HG03575 (cell line): ENCODE measurements at regions not wholly inside any gene's neighbourhood (a gene's known extent, or its start where the extent isn't known, plus 50 kb on each side); places are given as distances from the start of the nearest gene placed in this dataset.

ENCODE experiments used
- ATAC-seq: cut with Tn5 transposase; IDR thresholded peaks from one replicate; pipeline ENCODE4 v1.9.1; 2021; ENCODE audit not compliant: unreplicated experiment, insufficient number of reproducible peaks, low FRiP score; ENCODE audit errors: extremely low read depth

GRCh38 chr5:53201746-53202145 is 92.2 kb upstream of the MOCS2 start:
- ATAC-seq, result no peak

- ATAC-seq, result no peak
Observed at GRCh38 chr5:53206562-53206961, 97.0 kb upstream of the MOCS2 start.

- ATAC-seq, result no peak
Observed at GRCh38 chr5:53211799-53212198, 102.2 kb upstream of the MOCS2 start.

- ATAC-seq, result no peak
Observed at GRCh38 chr5:53219174-53219573, 109.6 kb upstream of the MOCS2 start.

GRCh38 chr5:53219610-53220009 is 110.1 kb upstream of the MOCS2 start:
- no peak for ATAC-seq

GRCh38 chr5:53233645-53234405 is 124.3 kb upstream of the MOCS2 start:
- ATAC-seq, result no peak

- ATAC-seq, result no peak
Observed at GRCh38 chr5:53236683-53237082, 127.1 kb upstream of the MOCS2 start.

- no peak for ATAC-seq
Observed at GRCh38 chr5:53237876-53238275, 128.3 kb upstream of the MOCS2 start.

- ATAC-seq, result no peak
Observed at GRCh38 chr5:53239301-53239990, 129.9 kb upstream of the MOCS2 start.

- no peak for ATAC-seq
Observed at GRCh38 chr5:53240661-53241060, 131.1 kb upstream of the MOCS2 start.

- no peak for ATAC-seq
Observed at GRCh38 chr5:53241572-53241971, 132.0 kb upstream of the MOCS2 start.

GRCh38 chr5:53243403-53243802 is 133.8 kb upstream of the MOCS2 start:
- no peak for ATAC-seq

- no peak for ATAC-seq
Observed at GRCh38 chr5:53246042-53246836, 136.7 kb upstream of the MOCS2 start.

GRCh38 chr5:53249529-53250200 is 140.1 kb upstream of the MOCS2 start:
- ATAC-seq, result no peak

- no peak for ATAC-seq
Observed at GRCh38 chr5:53250201-53250550, 140.6 kb upstream of the MOCS2 start.

GRCh38 chr5:53253421-53253871 is 143.9 kb upstream of the MOCS2 start:
- no peak for ATAC-seq

- ATAC-seq, result no peak
Observed at GRCh38 chr5:53256746-53257145, 147.2 kb upstream of the MOCS2 start.

- no peak for ATAC-seq
Observed at GRCh38 chr5:53257806-53258373, 148.3 kb upstream of the MOCS2 start.

GRCh38 chr5:53259176-53259575 is 149.6 kb upstream of the MOCS2 start:
- no peak for ATAC-seq
